ENCODE measurements at regions not wholly inside any gene's neighbourhood (a gene's known extent, or its start where the extent isn't known, plus 50 kb on each side); places are given as distances from the start of the nearest gene placed in this dataset.

DNA sequence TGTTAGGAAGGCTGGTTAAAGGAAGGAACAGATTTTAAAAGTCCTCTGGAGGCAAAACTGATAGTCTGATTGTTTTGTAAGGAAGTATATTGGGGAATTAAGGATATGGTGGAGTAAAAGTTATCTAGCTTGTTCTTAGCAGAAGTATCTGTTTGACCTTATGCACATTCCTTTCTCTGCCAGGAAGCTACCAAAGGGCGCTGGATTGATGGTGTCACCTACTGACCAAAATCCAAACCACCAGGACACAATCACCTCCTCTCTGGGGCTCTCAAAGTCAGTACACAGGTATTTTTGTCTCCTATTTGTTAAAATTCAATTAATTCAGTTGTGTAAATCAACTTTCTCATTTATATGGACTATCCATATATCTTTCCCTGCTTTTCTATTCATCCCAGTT, 484.5 kb downstream of the NUP35 start:
- TF ChIP-seq CTCF (conservative IDR thresholded peaks at IDR 0.05; ENCODE audit: low read depth, low read length) (no peak), EZH2 (IDR thresholded peaks at IDR 0.05; ENCODE audit: low read length, unreplicated experiment) (no peak)
